Parathyroid adenoma (tissue), 2 donors: ENCODE measurements at regions not wholly inside any gene's neighbourhood (a gene's known extent, or its start where the extent isn't known, plus 50 kb on each side); places are given as distances from the start of the nearest gene placed in this dataset.
"Not testable (repeated sequence)": the region's sequence is repeated elsewhere in the genome, so short reads cannot be mapped to it uniquely, and the experiment has no call there.

Experiments used
- H2AFZ ChIP-seq: fragments of 300-600 bp; sonication (generic); one replicate; pipeline ENCODE4 v1.7.0; 2017; ENCODE audit warnings: antibody characterized with exemption, mild to moderate bottlenecking
- H3K27ac ChIP-seq: fragments of 300-600 bp; sonication (generic); one replicate; pipeline ENCODE4 v1.7.0; 2017
- H3K27me3 ChIP-seq: fragments of 300-600 bp; sonication (generic); one replicate; pipeline ENCODE4 v1.7.0; 2017; ENCODE audit warnings: low read length; ENCODE audit not compliant: control insufficient read depth, insufficient read depth
- H3K36me3 ChIP-seq: fragments of 300-600 bp; sonication (generic); one replicate; pipeline ENCODE4 v1.7.0; 2017; ENCODE audit warnings: low read length; ENCODE audit not compliant: control insufficient read depth, insufficient read depth
- H3K4me1 ChIP-seq: fragments of 300-600 bp; sonication (generic); one replicate; pipeline ENCODE4 v1.7.0; 2017; ENCODE audit warnings: control low read depth
- H3K4me2 ChIP-seq: fragments of 300-600 bp; sonication (generic); one replicate; pipeline ENCODE4 v1.7.0; 2017; ENCODE audit warnings: low read length
- H3K4me3 ChIP-seq: fragments of 300-600 bp; sonication (generic); one replicate; pipeline ENCODE4 v1.7.0; 2017; ENCODE audit warnings: low read depth, low read length
- H3K79me2 ChIP-seq: fragments of 300-600 bp; sonication (generic); one replicate; pipeline ENCODE4 v1.7.0; 2017; ENCODE audit warnings: control low read depth
- H3K9ac ChIP-seq: fragments of 300-600 bp; sonication (generic); one replicate; pipeline ENCODE4 v1.7.0; 2017; ENCODE audit warnings: mild to moderate bottlenecking
- H3K9me3 ChIP-seq: fragments of 300-600 bp; sonication (generic); one replicate; pipeline ENCODE4 v1.7.0; 2017; ENCODE audit warnings: low read length; ENCODE audit not compliant: control insufficient read depth
- CTCF ChIP-seq: fragments of 300-600 bp; sonication (generic); IDR thresholded peaks from one replicate; pipeline ENCODE4 v1.7.0; 2017; ENCODE audit warnings: antibody characterized with exemption, mild to moderate bottlenecking
- donor health status: primary hyperparathyroidism.

- Histone ChIP-seq H3K9ac (no peak overlapping the region), H3K9me3 (no peaks in the 10 kb centered on the region)
Observed at GRCh38 chr2:49618491-49618890, 464.2 kb upstream of the FSHR start.

GRCh38 chr2:49616800-49617199, 462.5 kb upstream of the FSHR start:
- no peak overlapping the region for H3K27ac ChIP-seq
- no peaks in the 10 kb centered on the region for H3K36me3 ChIP-seq
- H3K4me2 ChIP-seq = no peak overlapping the region
- H3K4me3 ChIP-seq = no peak overlapping the region
- no peaks in the 10 kb centered on the region for H3K79me2 ChIP-seq
- H3K9me3 ChIP-seq = no peaks in the 10 kb centered on the region
- no peak overlapping the region for H3K9ac ChIP-seq
- no peaks in the 10 kb centered on the region for H3K27me3 ChIP-seq
- H2AFZ ChIP-seq = no peak overlapping the region
- peak; percentile 25 for TF ChIP-seq CTCF
- no peaks in the 10 kb centered on the region for H3K4me1 ChIP-seq

More at GRCh38 chr2:49618491-49618890, 464.2 kb upstream of the FSHR start:
- H2AFZ ChIP-seq = no peak overlapping the region
- H3K79me2 ChIP-seq = no peaks in the 10 kb centered on the region
- H3K4me3 ChIP-seq = no peak overlapping the region
- no peaks in the 10 kb centered on the region for H3K36me3 ChIP-seq
- TF ChIP-seq CTCF = no peak
- H3K27ac ChIP-seq = no peak overlapping the region
- H3K4me2 ChIP-seq = no peak overlapping the region
- no peaks in the 10 kb centered on the region for H3K4me1 ChIP-seq
- no peaks in the 10 kb centered on the region for H3K27me3 ChIP-seq

- H3K27me3 ChIP-seq, H3K79me2 ChIP-seq, H3K9me3 ChIP-seq, H3K4me1 ChIP-seq, H3K9ac ChIP-seq, H2AFZ ChIP-seq, H3K4me2 ChIP-seq, H3K4me3 ChIP-seq, H3K36me3 ChIP-seq, H3K27ac ChIP-seq: not testable (repeated sequence)
Observed at GRCh38 chr2:49611796-49612195, 457.5 kb upstream of the FSHR start.

- H3K9me3 ChIP-seq = no peaks in the 10 kb centered on the region
- H3K27ac ChIP-seq = no peak overlapping the region
- no peaks in the 10 kb centered on the region for H3K36me3 ChIP-seq
- H3K4me2 ChIP-seq = no peak overlapping the region
- no peak overlapping the region for H3K9ac ChIP-seq
- H3K27me3 ChIP-seq = no peaks in the 10 kb centered on the region
- H3K79me2 ChIP-seq = no peaks in the 10 kb centered on the region
- H3K4me1 ChIP-seq = no peaks in the 10 kb centered on the region
- no peak overlapping the region for H3K4me3 ChIP-seq
- TF ChIP-seq CTCF = no peak
- no peak overlapping the region for H2AFZ ChIP-seq
Observed at GRCh38 chr2:49600524-49600923, 446.2 kb upstream of the FSHR start.

- Histone ChIP-seq H3K9ac (no peak overlapping the region), H2AFZ (no peak overlapping the region), H3K9me3 (no peaks in the 10 kb centered on the region), H3K4me3 (no peak overlapping the region), H3K27ac (no peak overlapping the region), H3K4me2 (no peak overlapping the region), H3K27me3 (no peaks in the 10 kb centered on the region), H3K79me2 (no peaks in the 10 kb centered on the region), H3K4me1 (no peaks in the 10 kb centered on the region), H3K36me3 (no peaks in the 10 kb centered on the region)
- no peak for TF ChIP-seq CTCF
Observed at GRCh38 chr2:49598231-49598630, 443.9 kb upstream of the FSHR start.
